Keratinocyte (primary cell): ENCODE measurements at regions not wholly inside any gene's neighbourhood (a gene's known extent, or its start where the extent isn't known, plus 50 kb on each side); places are given as distances from the start of the nearest gene placed in this dataset.

Source experiments
- DNase-seq: peaks from one replicate; pipeline ENCODE4 v3.0.0-alpha.2; 2011; ENCODE audit warnings: low read depth, missing footprints, low spot score
- FAIRE-seq: peaks from 2 replicates; lab custom pipeline; 2011; peaks lifted over from hg19 to GRCh38; lab: Jason Lieb, UNC
- H2AFZ ChIP-seq: 2 replicates; pipeline ENCODE4 v1.6.0; 2012; ENCODE audit warnings: low read length, control low read depth, inconsistent platforms; ENCODE audit not compliant: control insufficient read depth
- H3K27ac ChIP-seq: 2 replicates; pipeline ENCODE4 v1.5.1; 2011; ENCODE audit warnings: low read length; ENCODE audit not compliant: control insufficient read depth, insufficient read depth
- H3K27me3 ChIP-seq: 3 replicates; pipeline ENCODE4 v1.6.0; 2011; ENCODE audit warnings: low read length; ENCODE audit not compliant: control insufficient read depth, insufficient read depth; ENCODE audit errors: extremely low read depth
- H3K36me3 ChIP-seq, 2 experiments: 2 replicates in 1 of 2; 3 replicates in 1 of 2; pipeline ENCODE4 v1.5.1; 2011; ENCODE audit warnings: low read length in 2 of 2, mild to moderate bottlenecking in 1 of 2; ENCODE audit not compliant: control insufficient read depth in 2 of 2, insufficient read depth in 2 of 2; ENCODE audit errors: extremely low read depth in 1 of 2
- H3K4me1 ChIP-seq: 3 replicates; pipeline ENCODE4 v1.5.1; 2011; ENCODE audit warnings: low read length; ENCODE audit not compliant: control insufficient read depth, insufficient read depth; ENCODE audit errors: extremely low read depth
- H3K4me2 ChIP-seq: 3 replicates; pipeline ENCODE4 v1.6.0; 2011; ENCODE audit warnings: low read depth, low read length; ENCODE audit not compliant: control insufficient read depth, insufficient read depth; ENCODE audit errors: extremely low read depth
- H3K4me3 ChIP-seq, 3 experiments: fragments of 200-600 bp in 1 of 3; sonication (generic) in 1 of 3; 2 replicates in 2 of 3; 3 replicates in 1 of 3; pipeline ENCODE4 v1.5.1; 2011 to 2016; ENCODE audit warnings: low read length in 3 of 3, mild to moderate bottlenecking in 3 of 3, control low read depth in 2 of 3, inconsistent platforms in 1 of 3, low read depth in 1 of 3, mixed read lengths in 1 of 3, mixed run types in 1 of 3, moderate library complexity in 1 of 3; ENCODE audit not compliant: control insufficient read depth in 2 of 3, insufficient read depth in 2 of 3; ENCODE audit errors: extremely low read depth in 1 of 3
- H3K79me2 ChIP-seq: 2 replicates; pipeline ENCODE4 v1.6.0; 2012; ENCODE audit warnings: low read length; ENCODE audit not compliant: control insufficient read depth, insufficient read depth
- H3K9ac ChIP-seq: 3 replicates; pipeline ENCODE4 v1.6.0; 2011; ENCODE audit warnings: low read length; ENCODE audit not compliant: control insufficient read depth, insufficient read depth; ENCODE audit errors: extremely low read depth
- H3K9me1 ChIP-seq: 3 replicates; pipeline ENCODE4 v1.6.0; 2011; ENCODE audit warnings: low read length; ENCODE audit not compliant: control insufficient read depth, insufficient read depth; ENCODE audit errors: extremely low read depth
- H3K9me3 ChIP-seq: 2 replicates; pipeline ENCODE4 v1.5.1; 2012; ENCODE audit warnings: low read depth, low read length; ENCODE audit not compliant: control insufficient read depth
- H4K20me1 ChIP-seq: 3 replicates; pipeline ENCODE4 v1.6.0; 2011; ENCODE audit warnings: low read length; ENCODE audit not compliant: control insufficient read depth, insufficient read depth; ENCODE audit errors: extremely low read depth
- EZH2 ChIP-seq: IDR thresholded peaks from one replicate; pipeline ENCODE4 v1.6.1; 2012; ENCODE audit warnings: inconsistent platforms, mild to moderate bottlenecking, low read length, moderate library complexity
- dilution Hi-C: fragments of 300-500 bp; cut with MboI; formaldehyde crosslinking; loops from one replicate; pipeline ENCODE4 v1.7.0; 2020; ENCODE audit warnings: low sequenced_read_pairs; ENCODE audit not compliant: extremely low pct_ligation_motif_present
- TF ChIP-seq, protein P1 (sequence below), 3 experiments: IDR thresholded peaks in 1 of 3; conservative IDR thresholded peaks in 1 of 3; optimal IDR thresholded peaks in 1 of 3; 2 replicates in 2 of 3; 3 replicates in 1 of 3; pipeline versions ENCODE3 to v1.5.1; 2011; ENCODE audit warnings: low read length in 3 of 3, mild to moderate bottlenecking in 3 of 3, moderate library complexity in 2 of 3, control low read depth in 1 of 3, inconsistent platforms in 1 of 3; ENCODE audit not compliant: insufficient read depth in 2 of 3; ENCODE audit errors: extremely low read depth in 1 of 3

DNA sequence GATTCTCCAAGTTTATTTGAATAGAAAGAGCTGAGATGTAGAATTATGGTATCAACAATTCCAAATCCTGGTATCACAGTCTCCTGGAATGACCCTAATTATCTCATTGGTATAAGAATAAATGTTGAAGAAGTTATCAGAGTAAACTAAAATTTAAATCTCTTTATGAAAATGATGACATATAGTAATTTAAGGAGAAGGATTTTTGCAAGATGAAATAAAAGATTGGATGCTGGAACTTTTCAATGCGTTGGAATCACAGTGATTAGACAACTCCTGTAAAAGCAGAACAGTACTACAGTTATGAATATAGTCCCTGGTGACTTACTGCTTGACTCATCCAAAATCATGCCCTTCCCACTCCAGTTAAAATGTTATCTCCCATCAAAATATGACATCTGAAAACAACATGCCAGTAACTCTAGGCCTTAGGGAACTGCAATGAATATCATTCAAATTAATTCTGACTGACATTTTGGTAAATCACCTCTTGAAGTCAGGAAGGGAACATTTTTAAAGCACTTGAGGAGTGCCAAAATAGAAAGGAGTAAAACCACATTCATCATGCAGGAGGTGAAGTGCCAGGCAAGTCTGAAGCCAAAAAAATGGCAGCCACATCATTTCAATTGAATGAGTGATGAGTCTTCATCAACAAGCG, 197.8 kb upstream of the PRKD1 start:
- Histone ChIP-seq H3K9me1 (no peaks in the 10 kb centered on the region), H3K4me1 (no peaks in the 10 kb centered on the region), H3K36me3 (no peaks in the 10 kb centered on the region), H3K79me2 (no peaks in the 10 kb centered on the region), H4K20me1 (no peaks in the 10 kb centered on the region), H3K9ac (no peak overlapping the region), H3K27ac (no peak overlapping the region), H3K9me3 (no peaks in the 10 kb centered on the region), H3K27me3 (no peaks in the 10 kb centered on the region), H3K4me3 (no peak overlapping the region), H3K4me2 (no peak overlapping the region), H2AFZ (no peak overlapping the region)
- DNase-seq, result no peak
- TF ChIP-seq EZH2, result no peak
- TF ChIP-seq, protein P1, sequence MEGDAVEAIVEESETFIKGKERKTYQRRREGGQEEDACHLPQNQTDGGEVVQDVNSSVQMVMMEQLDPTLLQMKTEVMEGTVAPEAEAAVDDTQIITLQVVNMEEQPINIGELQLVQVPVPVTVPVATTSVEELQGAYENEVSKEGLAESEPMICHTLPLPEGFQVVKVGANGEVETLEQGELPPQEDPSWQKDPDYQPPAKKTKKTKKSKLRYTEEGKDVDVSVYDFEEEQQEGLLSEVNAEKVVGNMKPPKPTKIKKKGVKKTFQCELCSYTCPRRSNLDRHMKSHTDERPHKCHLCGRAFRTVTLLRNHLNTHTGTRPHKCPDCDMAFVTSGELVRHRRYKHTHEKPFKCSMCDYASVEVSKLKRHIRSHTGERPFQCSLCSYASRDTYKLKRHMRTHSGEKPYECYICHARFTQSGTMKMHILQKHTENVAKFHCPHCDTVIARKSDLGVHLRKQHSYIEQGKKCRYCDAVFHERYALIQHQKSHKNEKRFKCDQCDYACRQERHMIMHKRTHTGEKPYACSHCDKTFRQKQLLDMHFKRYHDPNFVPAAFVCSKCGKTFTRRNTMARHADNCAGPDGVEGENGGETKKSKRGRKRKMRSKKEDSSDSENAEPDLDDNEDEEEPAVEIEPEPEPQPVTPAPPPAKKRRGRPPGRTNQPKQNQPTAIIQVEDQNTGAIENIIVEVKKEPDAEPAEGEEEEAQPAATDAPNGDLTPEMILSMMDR (optimal IDR thresholded peaks at IDR 0.05 in 1 of 3, IDR thresholded peaks at IDR 0.05 in 1 of 3, conservative IDR thresholded peaks at IDR 0.05 in 1 of 3; ENCODE audit: extremely low read depth in 1 of 3, insufficient read depth in 2 of 3, low read length in 3 of 3), result no peak
- dilution Hi-C loops, result no loop called here
- FAIRE-seq, result no peak

DNA sequence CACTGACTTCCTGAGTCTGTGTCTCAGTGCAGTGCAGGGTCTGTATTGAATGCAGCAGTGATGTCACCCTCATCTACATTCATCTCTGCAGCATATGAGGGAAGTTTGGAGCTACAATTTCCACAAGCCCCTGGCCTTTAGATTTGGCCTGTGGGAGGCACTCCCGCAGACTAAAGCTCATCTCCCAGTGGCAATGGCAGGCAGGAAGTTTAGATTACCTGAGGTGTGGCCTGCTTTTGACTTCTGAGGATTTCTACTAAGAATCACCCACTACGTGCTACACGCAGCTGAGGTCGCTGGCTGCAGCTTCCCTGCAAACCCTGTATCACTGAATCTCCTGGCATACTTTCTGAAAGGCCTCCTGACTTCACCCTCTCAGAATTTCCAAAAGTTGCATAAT, 202.2 kb upstream of the PRKD1 start:
- Histone ChIP-seq H3K9ac (no peak overlapping the region), H3K79me2 (no peaks in the 10 kb centered on the region), H3K4me3 (no peak overlapping the region), H3K9me1 (no peaks in the 10 kb centered on the region), H3K27ac (no peak overlapping the region), H3K36me3 (no peaks in the 10 kb centered on the region), H2AFZ (no peak overlapping the region), H3K4me1 (no peaks in the 10 kb centered on the region), H3K9me3 (no peaks in the 10 kb centered on the region), H3K27me3 (no peaks in the 10 kb centered on the region), H4K20me1 (no peaks in the 10 kb centered on the region), H3K4me2 (no peak overlapping the region)
- DNase-seq (no peak), FAIRE-seq (no peak)
- no peak for TF ChIP-seq EZH2
- TF ChIP-seq, protein P1 (optimal IDR thresholded peaks at IDR 0.05 in 1 of 3, IDR thresholded peaks at IDR 0.05 in 1 of 3, conservative IDR thresholded peaks at IDR 0.05 in 1 of 3; ENCODE audit: extremely low read depth in 1 of 3, insufficient read depth in 2 of 3, low read length in 3 of 3), result no peak
- dilution Hi-C loops, result no loop called here
